ENCODE measurements at regions not wholly inside any gene's neighbourhood (a gene's known extent, or its start where the extent isn't known, plus 50 kb on each side); places are given as distances from the start of the nearest gene placed in this dataset.

DNA sequence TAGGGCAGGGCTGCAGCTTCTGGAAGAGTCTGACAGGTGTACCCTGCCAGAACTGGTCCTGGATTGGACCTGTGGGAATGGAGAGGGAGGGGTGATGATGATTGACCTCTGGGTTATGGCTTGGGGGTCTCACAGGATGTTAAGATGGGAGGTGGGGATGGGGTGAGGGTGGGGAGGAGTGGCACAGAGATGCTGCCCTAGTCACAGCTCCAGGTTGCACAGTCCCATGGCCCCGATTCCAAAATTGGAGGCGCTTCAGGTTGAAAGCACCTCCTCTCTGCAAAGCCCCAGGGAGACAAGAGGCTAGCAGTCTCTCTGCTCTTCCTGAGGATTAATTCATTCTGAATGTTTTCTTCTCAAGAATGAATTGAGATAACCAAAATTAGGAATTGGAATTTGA is 101.4 kb downstream of the FAM43A start:
- Histone ChIP-seq H3K4me3 (ENCODE audit: low read depth in 2 of 2, low read length in 2 of 2) (no peak overlapping the region), H3K36me3 (ENCODE audit: control insufficient read depth, insufficient read depth, low read length) (no peaks in the 10 kb centered on the region), H3K27me3 (ENCODE audit: control insufficient read depth, insufficient read depth, low read length) (no peaks in the 10 kb centered on the region), H3K9me3 (ENCODE audit: control insufficient read depth, insufficient read depth, low read depth, low read length) (no peaks in the 10 kb centered on the region), H3K27ac (ENCODE audit: low read length) (no peak overlapping the region), H3K4me1 (ENCODE audit: control insufficient read depth, insufficient read depth, low read length) (no peaks in the 10 kb centered on the region)
- intact Hi-C loops (cut with micrococcal nuclease; ENCODE audit: unreplicated experiment), result loop anchor here (5.0 kb wide), 1 partner anchor 80 kb away; no protein-coding TSS in a partner anchor
- no TSS peak for BruUV-seq (replicated peaks)
- DNase-seq (ENCODE audit: low read depth, low spot score) (no peak), ATAC-seq (no peak)
- TF ChIP-seq, protein P1, sequence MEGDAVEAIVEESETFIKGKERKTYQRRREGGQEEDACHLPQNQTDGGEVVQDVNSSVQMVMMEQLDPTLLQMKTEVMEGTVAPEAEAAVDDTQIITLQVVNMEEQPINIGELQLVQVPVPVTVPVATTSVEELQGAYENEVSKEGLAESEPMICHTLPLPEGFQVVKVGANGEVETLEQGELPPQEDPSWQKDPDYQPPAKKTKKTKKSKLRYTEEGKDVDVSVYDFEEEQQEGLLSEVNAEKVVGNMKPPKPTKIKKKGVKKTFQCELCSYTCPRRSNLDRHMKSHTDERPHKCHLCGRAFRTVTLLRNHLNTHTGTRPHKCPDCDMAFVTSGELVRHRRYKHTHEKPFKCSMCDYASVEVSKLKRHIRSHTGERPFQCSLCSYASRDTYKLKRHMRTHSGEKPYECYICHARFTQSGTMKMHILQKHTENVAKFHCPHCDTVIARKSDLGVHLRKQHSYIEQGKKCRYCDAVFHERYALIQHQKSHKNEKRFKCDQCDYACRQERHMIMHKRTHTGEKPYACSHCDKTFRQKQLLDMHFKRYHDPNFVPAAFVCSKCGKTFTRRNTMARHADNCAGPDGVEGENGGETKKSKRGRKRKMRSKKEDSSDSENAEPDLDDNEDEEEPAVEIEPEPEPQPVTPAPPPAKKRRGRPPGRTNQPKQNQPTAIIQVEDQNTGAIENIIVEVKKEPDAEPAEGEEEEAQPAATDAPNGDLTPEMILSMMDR (IDR thresholded peaks at IDR 0.05), result no peak
- TF ChIP-seq POLR2AphosphoS5 (IDR thresholded peaks at IDR 0.05; ENCODE audit: low read depth, low read length) (no peak), SIN3A (IDR thresholded peaks at IDR 0.05; ENCODE audit: borderline replicate concordance, insufficient read depth, low read depth, low read length) (no peak), TCF7L2 (IDR thresholded peaks at IDR 0.05; ENCODE audit: low read depth, low read length) (no peak)
- TF ChIP-seq, protein P2, sequence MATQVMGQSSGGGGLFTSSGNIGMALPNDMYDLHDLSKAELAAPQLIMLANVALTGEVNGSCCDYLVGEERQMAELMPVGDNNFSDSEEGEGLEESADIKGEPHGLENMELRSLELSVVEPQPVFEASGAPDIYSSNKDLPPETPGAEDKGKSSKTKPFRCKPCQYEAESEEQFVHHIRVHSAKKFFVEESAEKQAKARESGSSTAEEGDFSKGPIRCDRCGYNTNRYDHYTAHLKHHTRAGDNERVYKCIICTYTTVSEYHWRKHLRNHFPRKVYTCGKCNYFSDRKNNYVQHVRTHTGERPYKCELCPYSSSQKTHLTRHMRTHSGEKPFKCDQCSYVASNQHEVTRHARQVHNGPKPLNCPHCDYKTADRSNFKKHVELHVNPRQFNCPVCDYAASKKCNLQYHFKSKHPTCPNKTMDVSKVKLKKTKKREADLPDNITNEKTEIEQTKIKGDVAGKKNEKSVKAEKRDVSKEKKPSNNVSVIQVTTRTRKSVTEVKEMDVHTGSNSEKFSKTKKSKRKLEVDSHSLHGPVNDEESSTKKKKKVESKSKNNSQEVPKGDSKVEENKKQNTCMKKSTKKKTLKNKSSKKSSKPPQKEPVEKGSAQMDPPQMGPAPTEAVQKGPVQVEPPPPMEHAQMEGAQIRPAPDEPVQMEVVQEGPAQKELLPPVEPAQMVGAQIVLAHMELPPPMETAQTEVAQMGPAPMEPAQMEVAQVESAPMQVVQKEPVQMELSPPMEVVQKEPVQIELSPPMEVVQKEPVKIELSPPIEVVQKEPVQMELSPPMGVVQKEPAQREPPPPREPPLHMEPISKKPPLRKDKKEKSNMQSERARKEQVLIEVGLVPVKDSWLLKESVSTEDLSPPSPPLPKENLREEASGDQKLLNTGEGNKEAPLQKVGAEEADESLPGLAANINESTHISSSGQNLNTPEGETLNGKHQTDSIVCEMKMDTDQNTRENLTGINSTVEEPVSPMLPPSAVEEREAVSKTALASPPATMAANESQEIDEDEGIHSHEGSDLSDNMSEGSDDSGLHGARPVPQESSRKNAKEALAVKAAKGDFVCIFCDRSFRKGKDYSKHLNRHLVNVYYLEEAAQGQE (IDR thresholded peaks at IDR 0.05; ENCODE audit: insufficient read depth in 1 of 2, low read depth in 2 of 2, low read length in 1 of 2), result no peak
- POLR2A ChIA-PET, result no interaction called here
- CTCF ChIA-PET, result no interaction called here
- in situ Hi-C loops (cut with HindIII; ENCODE audit: low pct_unique_long_range_greater_than_20kb, low sequenced_read_pairs), result no loop called here

DNA sequence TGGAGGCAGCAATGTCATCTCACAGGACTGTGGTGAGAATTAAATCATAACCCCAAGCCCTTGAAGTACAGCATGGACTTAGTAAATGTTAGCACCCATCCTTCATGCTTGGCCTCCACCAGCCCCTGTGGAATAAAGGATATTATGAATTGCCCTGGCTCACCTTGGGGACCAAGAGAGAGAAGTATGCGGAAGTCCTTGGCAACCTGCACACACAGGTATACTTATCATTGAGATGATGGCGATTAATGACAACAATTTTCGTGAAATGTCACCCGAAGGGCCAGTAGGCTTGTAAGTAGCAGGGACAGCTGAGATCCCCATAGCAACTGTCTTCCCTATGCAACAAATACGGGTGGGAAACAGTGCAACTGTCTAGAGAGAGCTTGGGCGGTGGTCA is 102.0 kb downstream of the FAM43A start:
- ATAC-seq, result no peak
- intact Hi-C loops (cut with micrococcal nuclease; ENCODE audit: unreplicated experiment) (loop anchor here (5.0 kb wide), 1 partner anchor 80 kb away; no protein-coding TSS in a partner anchor), in situ Hi-C loops (cut with HindIII; ENCODE audit: low pct_unique_long_range_greater_than_20kb, low sequenced_read_pairs) (no loop called here)
- Histone ChIP-seq H3K36me3 (ENCODE audit: control insufficient read depth, insufficient read depth, low read length) (no peaks in the 10 kb centered on the region), H3K4me3 (ENCODE audit: low read depth in 2 of 2, low read length in 2 of 2) (no peak overlapping the region), H3K27ac (ENCODE audit: low read length) (no peak overlapping the region), H3K27me3 (ENCODE audit: control insufficient read depth, insufficient read depth, low read length) (no peaks in the 10 kb centered on the region), H3K4me1 (ENCODE audit: control insufficient read depth, insufficient read depth, low read length) (no peaks in the 10 kb centered on the region), H3K9me3 (ENCODE audit: control insufficient read depth, insufficient read depth, low read depth, low read length) (no peaks in the 10 kb centered on the region)
- TF ChIP-seq, protein P1 (IDR thresholded peaks at IDR 0.05), result no peak
- TF ChIP-seq POLR2AphosphoS5 (IDR thresholded peaks at IDR 0.05; ENCODE audit: low read depth, low read length), result no peak
- TF ChIP-seq SIN3A (IDR thresholded peaks at IDR 0.05; ENCODE audit: borderline replicate concordance, insufficient read depth, low read depth, low read length), result no peak
- no peak for TF ChIP-seq TCF7L2 (IDR thresholded peaks at IDR 0.05; ENCODE audit: low read depth, low read length)
- TF ChIP-seq, protein P2 (IDR thresholded peaks at IDR 0.05; ENCODE audit: insufficient read depth in 1 of 2, low read depth in 2 of 2, low read length in 1 of 2), result no peak
- DNase-seq (ENCODE audit: low read depth, low spot score), result no peak
- ChIA-PET POLR2A (no interaction called here), CTCF (interaction anchor here (0.5 kb wide), 1 partner anchor 193 kb away, joined by 3 read pairs; no protein-coding TSS in a partner anchor)
- no TSS peak for BruUV-seq (replicated peaks)

Measured in Panc1 (cell line).